ENCODE measurements at regions not wholly inside any gene's neighbourhood (a gene's known extent, or its start where the extent isn't known, plus 50 kb on each side); places are given as distances from the start of the nearest gene placed in this dataset.

DNA sequence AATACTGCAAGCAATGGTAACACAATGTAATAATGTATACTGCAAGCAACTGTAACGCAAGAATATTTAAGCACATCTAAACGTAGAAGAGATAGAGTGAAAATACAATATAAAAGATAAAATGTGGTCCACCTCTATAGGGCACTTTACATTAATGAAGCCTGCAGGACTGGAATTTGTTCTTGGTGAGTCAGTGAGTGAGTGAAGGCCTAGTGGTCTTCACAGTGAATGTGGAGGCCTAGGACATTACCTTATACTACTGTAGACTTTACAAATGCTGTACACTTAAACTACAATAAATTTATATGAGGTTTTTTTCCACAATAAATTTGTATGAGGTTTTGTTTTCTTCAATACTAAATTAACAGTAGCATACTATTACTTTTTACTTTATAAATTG, 287.4 kb upstream of the SNX7 start:
- DNase-seq = no peak

GRCh38 chr1:98373056-98373455, 288.5 kb upstream of the SNX7 start:
- no peak for DNase-seq

DNA sequence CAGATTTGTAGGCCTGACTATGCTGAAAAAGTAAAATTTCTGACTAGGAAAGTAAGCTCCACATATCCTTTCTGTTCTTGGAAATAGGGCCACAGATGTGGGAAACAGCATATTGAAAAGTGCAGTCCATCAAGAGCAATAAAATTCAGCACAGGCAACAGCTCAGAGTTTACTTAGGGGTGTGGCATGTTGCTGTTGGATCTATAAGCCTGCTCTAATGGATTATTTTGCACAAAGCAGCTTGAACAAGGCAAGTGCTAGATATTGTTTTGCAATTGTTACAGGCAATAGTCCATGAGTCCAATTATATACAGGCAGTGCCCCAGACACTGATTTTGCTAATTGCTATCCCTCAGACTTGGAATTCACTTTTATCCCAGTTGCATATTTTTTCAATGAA, 289.8 kb upstream of the SNX7 start:
- no peak for DNase-seq

DNA sequence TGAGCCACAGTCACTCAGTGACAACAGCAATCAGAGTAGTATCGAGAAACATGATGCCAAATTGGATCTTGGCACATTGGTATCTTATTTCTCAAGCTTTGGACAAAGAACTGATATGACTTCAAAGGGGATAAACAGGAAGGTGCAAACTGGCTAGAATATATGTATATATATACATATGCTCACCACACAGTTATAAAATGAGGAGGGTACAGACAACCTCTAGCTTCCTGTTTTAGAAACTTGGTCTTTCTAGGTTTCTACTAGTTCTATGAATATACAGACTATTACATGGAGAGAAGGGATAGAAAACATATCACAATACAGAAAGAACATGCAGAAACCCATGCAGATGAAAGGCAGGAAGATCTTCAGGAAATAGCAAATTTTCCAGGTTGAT, 292.1 kb upstream of the SNX7 start:
- no peak for DNase-seq

DNA sequence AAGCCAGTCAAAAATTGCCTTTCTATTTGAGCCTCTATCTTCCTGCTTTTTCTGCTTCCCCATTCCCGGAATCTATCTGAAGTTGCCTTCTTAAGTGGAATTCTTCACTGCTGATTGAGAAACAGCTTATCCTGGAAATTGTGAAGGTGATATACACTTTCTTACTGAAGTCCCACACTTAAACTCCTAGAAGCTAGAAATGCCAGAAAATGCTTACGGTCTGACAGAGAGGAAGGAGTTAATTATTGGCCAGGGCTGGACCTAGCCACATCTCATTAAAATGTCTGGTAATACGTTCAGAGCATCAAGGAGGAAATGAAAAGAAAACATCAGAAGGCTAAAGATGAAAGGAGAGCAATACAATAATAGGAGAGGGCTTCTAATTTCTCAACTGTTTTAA, 292.5 kb upstream of the SNX7 start:
- no peak for DNase-seq

- no peak for DNase-seq
Observed at GRCh38 chr1:98367426-98367825, 294.1 kb upstream of the SNX7 start.

- DNase-seq = no peak
Observed at GRCh38 chr1:98366343-98366742, 295.2 kb upstream of the SNX7 start.

GRCh38 chr1:98364544-98364943, 297.0 kb upstream of the SNX7 start:
- DNase-seq = no peak

DNA sequence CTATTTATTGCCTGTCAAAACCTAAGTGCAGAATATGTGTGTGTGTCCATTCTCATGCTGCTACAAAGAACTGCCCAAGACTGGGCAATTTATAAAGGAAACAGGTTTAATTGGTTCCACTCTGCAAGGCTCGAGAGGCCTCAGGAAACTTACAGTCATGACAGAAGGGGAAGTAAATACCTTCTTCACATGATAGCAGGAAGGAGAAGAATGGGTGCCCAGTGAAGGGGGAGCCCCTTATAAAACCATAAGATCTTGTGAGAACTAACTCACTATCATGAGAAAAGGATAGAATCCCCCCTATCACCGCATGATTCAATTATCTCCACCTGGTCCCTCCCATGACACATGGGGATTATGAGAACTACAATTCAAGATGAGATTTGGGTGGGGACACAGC, 300.7 kb upstream of the SNX7 start:
- DNase-seq = no peak

- DNase-seq = no peak
Observed at GRCh38 chr1:98355656-98356383, 305.7 kb upstream of the SNX7 start.

GRCh38 chr1:98352378-98352777, 309.1 kb upstream of the SNX7 start:
- no peak for DNase-seq

- DNase-seq = peak; percentile 85
Observed at GRCh38 chr1:98351561-98351960, 310.0 kb upstream of the SNX7 start.

DNA sequence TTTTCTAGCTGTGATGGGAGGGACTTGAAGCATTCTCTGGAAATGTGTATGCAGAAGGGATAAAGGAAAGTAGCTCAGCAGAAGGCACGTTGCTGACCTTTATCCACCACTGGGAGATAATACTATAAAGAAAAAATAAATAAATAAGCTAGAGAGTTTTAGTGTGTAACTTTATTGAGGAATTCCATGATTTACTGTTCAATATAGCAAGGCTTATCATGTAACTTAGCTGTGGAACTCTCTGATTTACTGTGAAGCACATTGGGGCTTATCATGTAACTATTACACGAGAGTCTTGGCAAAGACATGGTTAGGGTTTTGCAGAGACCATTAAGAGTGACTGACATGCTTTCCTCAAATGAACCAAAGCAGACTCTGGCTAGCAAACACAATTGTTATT, 316.1 kb upstream of the SNX7 start:
- DNase-seq = no peak

DNA sequence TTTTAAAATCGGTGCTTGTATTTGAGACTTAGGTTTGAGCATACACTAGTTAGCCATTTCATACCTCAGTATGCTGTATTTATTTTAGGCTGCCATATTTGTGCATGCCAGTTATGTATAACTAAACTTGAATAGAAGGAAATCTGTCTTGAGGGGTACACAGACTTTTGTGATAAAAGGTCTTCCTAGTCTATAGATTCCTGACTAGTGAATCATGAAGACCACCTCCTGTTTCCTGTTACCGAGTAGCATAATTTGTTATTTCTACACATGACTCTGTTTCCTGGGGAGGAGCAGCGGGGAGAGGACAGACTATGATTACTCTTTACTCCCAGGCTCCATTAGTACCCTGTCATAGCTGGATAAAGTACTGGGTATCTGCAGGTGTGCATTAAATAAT, 316.8 kb upstream of the SNX7 start:
- peak; percentile 90 for DNase-seq

GRCh38 chr1:98342566-98342965, 319.0 kb upstream of the SNX7 start:
- no peak for DNase-seq

GRCh38 chr1:98340511-98340910, 321.0 kb upstream of the SNX7 start:
- DNase-seq = no peak

DNA sequence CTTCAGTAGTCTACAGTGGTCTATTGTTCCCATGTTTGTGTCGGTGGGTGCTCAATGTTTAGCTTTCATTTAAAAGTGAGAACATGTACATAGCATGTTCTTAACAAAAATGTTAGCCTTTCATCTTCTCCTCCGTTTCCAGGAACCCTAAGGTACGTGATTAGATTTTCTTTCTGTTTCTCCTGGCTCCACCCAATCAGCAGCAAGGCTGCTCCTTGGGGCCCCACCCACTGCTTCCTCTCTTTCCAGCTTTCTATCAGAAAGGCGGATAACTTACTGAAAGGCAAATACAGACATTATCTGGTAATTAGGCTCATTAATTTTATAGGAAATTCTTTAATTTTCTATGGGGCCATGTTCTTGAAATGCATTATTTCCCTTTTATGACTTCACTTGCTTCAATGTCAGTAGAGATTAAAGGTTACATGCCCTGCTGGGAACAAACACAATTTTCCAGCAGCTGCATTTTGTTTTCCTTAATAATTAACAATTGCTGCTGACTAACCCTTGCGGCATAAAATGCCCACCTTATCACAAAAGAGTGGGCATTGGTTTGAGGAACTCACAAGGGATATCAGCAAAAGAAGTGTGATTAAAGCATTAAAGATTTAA, 324.9 kb upstream of the SNX7 start:
- DNase-seq = no peak

- no peak for DNase-seq
Observed at GRCh38 chr1:98333936-98334335, 327.6 kb upstream of the SNX7 start.

DNA sequence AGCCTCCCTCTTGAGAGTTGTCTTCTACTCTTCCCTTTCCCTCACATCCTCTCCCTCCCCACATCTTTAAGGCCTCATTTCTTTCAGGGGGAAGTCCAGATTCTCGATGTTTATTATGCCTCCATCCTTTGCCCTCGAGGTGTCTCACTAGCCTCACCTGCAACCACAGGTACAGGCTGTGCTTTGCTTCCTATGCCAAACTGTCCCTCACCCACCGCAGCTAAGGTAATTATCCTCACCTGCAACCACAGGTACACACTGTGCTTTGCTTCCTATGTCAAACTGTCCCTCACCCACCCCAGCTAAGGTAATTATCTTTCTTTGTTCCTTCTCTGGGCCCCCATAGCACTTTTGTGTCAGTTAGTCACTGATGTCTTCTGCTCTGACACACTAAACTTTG, 328.1 kb upstream of the SNX7 start:
- no peak for DNase-seq

DNA sequence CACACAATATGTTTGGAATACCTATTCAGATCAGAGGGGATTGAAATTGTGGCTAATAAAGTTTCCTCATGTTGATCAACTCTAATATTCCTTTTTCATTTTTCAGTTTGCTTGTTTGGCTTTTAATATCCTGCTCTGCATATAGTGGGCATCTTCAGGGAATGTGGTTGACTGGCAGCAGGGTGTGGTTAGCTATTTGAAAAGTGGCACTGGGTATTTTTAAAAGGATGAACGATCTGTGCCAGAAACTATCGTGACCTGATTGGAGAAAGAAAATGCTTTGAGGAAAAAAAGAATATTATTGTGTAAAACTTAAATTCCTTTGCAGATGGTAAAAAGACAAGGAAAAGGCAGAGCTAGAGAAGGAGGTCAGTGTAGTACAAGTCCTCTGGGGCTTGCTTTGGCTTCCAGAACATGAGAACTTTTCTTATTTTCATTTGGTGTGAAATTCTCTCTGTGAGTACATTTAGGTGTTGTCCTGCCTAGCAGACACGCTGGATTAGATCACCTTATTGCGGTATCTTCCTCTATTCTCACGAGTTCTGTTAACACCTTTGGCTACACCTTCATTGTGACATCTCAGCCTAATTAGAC, 329.7 kb upstream of the SNX7 start:
- DNase-seq = no peak

DNA sequence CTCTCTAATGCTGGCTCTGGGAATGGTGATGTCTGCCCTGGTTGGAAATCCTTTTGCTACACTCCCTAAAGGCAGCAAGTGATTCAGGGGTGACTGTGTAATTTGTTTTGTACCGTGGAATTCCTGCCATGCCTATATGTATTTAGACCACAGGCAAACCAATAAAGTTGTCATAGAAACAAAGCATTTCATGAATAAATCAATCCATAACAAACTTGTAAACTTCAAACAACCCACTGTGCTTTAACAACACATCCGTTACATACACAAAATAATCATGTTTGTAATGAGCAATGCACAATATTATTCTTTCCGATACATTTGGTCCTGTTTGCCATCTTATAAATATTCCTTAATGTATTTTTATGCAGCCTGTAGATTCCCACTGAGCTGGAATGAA, 330.3 kb upstream of the SNX7 start:
- DNase-seq = no peak

DNA sequence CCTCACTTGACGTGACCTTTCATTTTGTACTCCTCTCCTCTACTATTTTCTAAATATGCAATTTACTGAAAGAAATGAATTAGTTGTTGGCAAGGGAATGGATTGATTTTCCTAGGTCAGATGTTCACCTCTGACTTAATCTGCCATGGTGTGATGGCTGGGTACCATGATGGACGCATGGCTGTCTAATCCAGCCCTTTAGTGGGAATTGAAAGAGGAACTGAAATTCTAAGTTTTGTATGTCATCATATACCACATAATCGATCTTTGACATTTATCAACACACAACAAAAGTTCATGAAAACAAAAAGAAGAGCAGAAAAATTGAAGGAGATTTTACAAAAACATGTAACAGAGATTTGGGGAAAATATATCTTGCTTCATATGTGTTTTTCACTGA, 331.3 kb upstream of the SNX7 start:
- DNase-seq = no peak

DNA sequence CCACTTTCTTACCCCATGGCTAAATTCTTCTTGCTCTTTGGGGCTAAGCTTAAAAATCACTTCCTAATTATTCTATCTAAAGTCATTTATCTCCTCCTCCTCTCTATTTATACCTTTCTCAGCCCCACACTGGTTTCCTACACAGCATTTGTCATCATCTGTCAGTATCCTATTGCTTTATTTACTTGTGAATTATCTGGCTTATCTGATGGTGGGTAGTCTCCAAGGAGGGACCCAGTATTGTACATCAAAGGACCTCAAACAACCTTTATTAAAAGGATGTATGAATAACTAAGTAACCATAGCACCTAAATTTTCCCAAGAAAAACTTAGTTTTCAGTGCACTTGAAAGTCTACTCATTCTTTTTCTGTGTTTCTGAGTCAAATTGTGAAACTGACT, 332.7 kb upstream of the SNX7 start:
- DNase-seq = no peak

DNA sequence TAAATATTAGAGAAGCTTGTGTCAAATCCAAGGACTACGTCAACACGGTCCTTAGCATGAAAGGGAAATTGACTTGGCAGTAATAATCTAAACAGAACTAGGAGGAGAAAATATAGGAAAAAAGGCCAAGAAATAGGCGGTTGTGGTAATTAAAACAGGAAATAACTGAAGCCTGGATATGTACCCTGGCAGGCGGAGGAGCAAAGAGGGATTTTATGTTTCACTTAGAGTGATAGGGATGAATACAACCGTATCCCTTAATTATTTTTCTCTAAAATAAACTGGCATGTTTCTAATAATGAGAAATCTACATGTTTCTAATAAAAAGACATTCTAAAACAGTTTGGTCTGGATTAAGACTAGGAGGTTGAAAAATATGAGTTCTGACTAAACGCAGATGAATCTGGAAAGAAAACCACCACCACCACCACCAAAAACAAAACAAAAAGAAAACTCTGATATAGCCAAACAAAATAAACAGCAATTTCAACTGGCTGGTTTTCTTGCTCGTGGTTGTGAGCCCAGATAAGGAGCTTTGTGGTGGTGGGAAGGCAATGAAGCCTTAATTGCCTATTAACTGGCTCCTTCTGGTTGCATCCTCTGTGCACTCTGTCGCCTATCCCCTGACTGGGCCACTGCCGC, 334.2 kb upstream of the SNX7 start:
- DNase-seq = peak; percentile 74
